GM12878 (cell line): ENCODE measurements at regions not wholly inside any gene's neighbourhood (a gene's known extent, or its start where the extent isn't known, plus 50 kb on each side); places are given as distances from the start of the nearest gene placed in this dataset.

Source experiments
- ATAC-seq: fragments of 200-7000 bp; cut with Tn5 transposase; 3 replicates; pipeline ENCODE4 v1.9.1; 2020; ENCODE audit warnings: mild to moderate bottlenecking, moderate library complexity
- BruUV-seq: library from RNA; stranded (reverse); fragments of 400-500 nt; replicated peaks from 2 replicates; lab custom pipeline; 2021; lab: Mats Ljungman, UMichigan
- CTCF ChIA-PET: fragments of 300-600 bp; sonication (Branson Sonifier 250); formaldehyde crosslinking; extraction: SDS; loops from one replicate; lab custom pipeline; 2021; ENCODE audit warnings: inconsistent platforms; lab: Yijun Ruan, JAX
- POLR2A ChIA-PET: fragments of 350-600 bp; formaldehyde crosslinking; extraction: SDS; loops from one replicate; lab custom pipeline; 2021; ENCODE audit warnings: inconsistent platforms; lab: Charles Lee
- RAD21 ChIA-PET: fragments of 300-600 bp; sonication (Branson Sonifier 250); formaldehyde crosslinking; loops from one replicate; lab custom pipeline; 2023; ENCODE audit warnings: antibody characterized with exemption; ENCODE audit not compliant: unreplicated experiment; lab: Charles Lee
- SMC1A ChIA-PET: fragments of 300-600 bp; sonication (Branson Sonifier 250); formaldehyde crosslinking; loops from one replicate; lab custom pipeline; 2023; ENCODE audit not compliant: unreplicated experiment, uncharacterized antibody; lab: Charles Lee
- DNase-seq: peaks from one replicate; pipeline ENCODE4 v3.0.0-alpha.2; 2011; ENCODE audit warnings: low read depth, low spot score
- FAIRE-seq: peaks from 3 replicates; lab custom pipeline; 2011; peaks lifted over from hg19 to GRCh38; lab: Jason Lieb, UNC
- H2AFZ ChIP-seq: 2 replicates; pipeline ENCODE4 v1.6.0; 2011; ENCODE audit warnings: low read depth, low read length, control low read depth; ENCODE audit not compliant: control insufficient read depth
- H3K27ac ChIP-seq: 2 replicates; pipeline ENCODE4 v1.5.1; 2011; ENCODE audit warnings: control low read depth; ENCODE audit not compliant: control insufficient read depth, insufficient read depth
- H3K27me3 ChIP-seq, 2 experiments: replicated peaks in 1 of 2; 2 replicates each; pipeline versions ENCODE4 v1.6.0 to v1.6.1; 2011; ENCODE audit warnings: low read length in 1 of 2; ENCODE audit not compliant: control insufficient read depth in 2 of 2, insufficient read depth in 2 of 2
- H3K36me3 ChIP-seq, 2 experiments: 2 replicates each; pipeline ENCODE4 v1.5.1; 2011; ENCODE audit warnings: low read length in 1 of 2; ENCODE audit not compliant: control insufficient read depth in 2 of 2, insufficient read depth in 2 of 2
- H3K4me1 ChIP-seq: 2 replicates; pipeline ENCODE4 v1.6.1; 2011; ENCODE audit warnings: mild to moderate bottlenecking, low read length, moderate library complexity, mixed read lengths; ENCODE audit not compliant: control insufficient read depth, insufficient read depth
- H3K4me2 ChIP-seq: 2 replicates; pipeline ENCODE4 v1.6.0; 2011; ENCODE audit warnings: control low read depth; ENCODE audit not compliant: control insufficient read depth, insufficient read depth
- H3K4me3 ChIP-seq: fragments of 200-600 bp; sonication (generic); 2 replicates; pipeline ENCODE4 v1.5.1; 2016
- H3K79me2 ChIP-seq: 2 replicates; pipeline ENCODE4 v1.6.0; 2011; ENCODE audit warnings: low read length; ENCODE audit not compliant: control insufficient read depth, insufficient read depth
- H3K9ac ChIP-seq: 2 replicates; pipeline ENCODE4 v1.8.0; 2011; ENCODE audit warnings: low read length, control low read depth, mixed read lengths; ENCODE audit not compliant: control insufficient read depth, insufficient read depth
- H3K9me3 ChIP-seq: replicated peaks from 3 replicates; pipeline ENCODE4 v1.5.1; 2011; ENCODE audit warnings: mild to moderate bottlenecking, low read length; ENCODE audit not compliant: control insufficient read depth, insufficient read depth
- H4K20me1 ChIP-seq: 2 replicates; pipeline ENCODE4 v1.6.0; 2011; ENCODE audit not compliant: control insufficient read depth, insufficient read depth
- CBFB ChIP-seq: IDR thresholded peaks from 2 replicates; pipeline ENCODE4 v1.6.1; 2016; ENCODE audit warnings: antibody characterized with exemption, low read depth
- CBX3 ChIP-seq: fragments of 200-600 bp; sonication (generic); IDR thresholded peaks from 2 replicates; pipeline ENCODE4 v1.6.1; 2016; ENCODE audit warnings: low read depth, borderline replicate concordance
- DPF2 ChIP-seq: fragments of 450-650 bp; IDR thresholded peaks from 2 replicates; pipeline ENCODE4 v1.6.1; 2017; ENCODE audit warnings: mild to moderate bottlenecking
- NR2C1 ChIP-seq: fragments of 450-650 bp; IDR thresholded peaks from 2 replicates; pipeline ENCODE4 v1.6.1; 2017; ENCODE audit warnings: antibody characterized with exemption, mild to moderate bottlenecking, moderate library complexity
- PAX8 ChIP-seq: fragments of 450-650 bp; IDR thresholded peaks from 2 replicates; pipeline ENCODE4 v1.6.1; 2017; ENCODE audit warnings: mild to moderate bottlenecking, moderate library complexity
- RB1 ChIP-seq: fragments of 450-650 bp; formaldehyde crosslinking; IDR thresholded peaks from 2 replicates; pipeline ENCODE4 v1.6.1; 2017; ENCODE audit warnings: mild to moderate bottlenecking, borderline replicate concordance
- RBBP5 ChIP-seq: fragments of 200-600 bp; sonication (generic); conservative IDR thresholded peaks from 2 replicates; pipeline ENCODE4 v1.6.1; 2016
- RFX5 ChIP-seq: IDR thresholded peaks from 2 replicates; pipeline ENCODE4 v1.6.1; 2011; ENCODE audit warnings: low read depth, low read length, improper control_type of control experiment
- SMAD1 ChIP-seq: fragments of 450-650 bp; IDR thresholded peaks from 2 replicates; pipeline ENCODE4 v1.6.1; 2018; ENCODE audit warnings: mild to moderate bottlenecking, low read depth; ENCODE audit not compliant: partially characterized antibody
- SPI1 ChIP-seq: IDR thresholded peaks from 2 replicates; pipeline ENCODE4 v1.6.1; 2011; ENCODE audit warnings: low read depth, mild to moderate bottlenecking, low read length, moderate library complexity, borderline replicate concordance; ENCODE audit not compliant: insufficient read depth
- ZBED1 ChIP-seq: IDR thresholded peaks from 2 replicates; pipeline ENCODE4 v1.6.1; 2016; ENCODE audit warnings: borderline replicate concordance
- ZNF207 ChIP-seq: fragments of 450-650 bp; IDR thresholded peaks from 2 replicates; pipeline ENCODE4 v1.6.1; 2014; ENCODE audit warnings: antibody characterized with exemption, mild to moderate bottlenecking, borderline replicate concordance
- WGBS: methylation state at CpG from one replicate; pipeline ENCODE4 v1.1.6; 2016; ENCODE audit warnings: low lambda C conversion rate; ENCODE audit not compliant: insufficient replicate concordance, insufficient coverage; ENCODE audit errors: missing lambda C conversion rate; 5-methylcytosine and 5-hydroxymethylcytosine counted together
- in situ Hi-C: fragments of 300-500 bp; cut with MboI; formaldehyde crosslinking; loops from 9 replicates; pipeline ENCODE4 v1.14.3; 2018; ENCODE audit warnings: mixed read lengths
- intact Hi-C: fragments of 100-400 bp; cut with micrococcal nuclease; formaldehyde crosslinking; loops from one replicate; pipeline ENCODE4 v1.14.2; 2022; ENCODE audit not compliant: unreplicated experiment
- TF ChIP-seq, protein P1 (sequence below): fragments of 450-650 bp; IDR thresholded peaks from 2 replicates; pipeline ENCODE4 v1.6.1; 2016; ENCODE audit warnings: mild to moderate bottlenecking, moderate library complexity, borderline replicate concordance

DNA sequence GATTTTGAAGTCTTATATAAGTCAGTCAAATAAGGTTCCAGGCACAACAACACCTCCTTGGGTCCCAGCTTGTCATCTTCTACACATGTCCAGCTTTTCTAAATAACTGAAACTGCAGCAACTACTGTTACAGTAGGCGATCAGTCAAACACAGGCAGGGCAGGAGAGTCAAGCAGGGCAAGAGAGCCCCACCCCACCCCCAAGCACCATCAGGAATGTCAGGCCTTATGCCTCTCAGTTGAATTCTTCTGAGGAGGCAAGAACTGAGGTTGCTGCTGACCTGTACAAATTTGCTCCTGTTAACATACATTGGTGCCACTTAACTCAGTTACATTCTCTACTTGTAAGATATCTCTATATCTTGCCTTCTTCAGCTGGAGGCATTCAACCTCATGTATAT lies 608.8 kb upstream of the PCDH10 start:
- POLR2A ChIA-PET: no interaction called here
- RAD21 ChIA-PET: no interaction called here
- H3K4me2 ChIP-seq: no peak overlapping the region
- DNase-seq (no peak), ATAC-seq (no peak)
- H2AFZ ChIP-seq: no peak overlapping the region
- no peaks in the 10 kb centered on the region for H3K9me3 ChIP-seq
- H4K20me1 ChIP-seq: no peaks in the 10 kb centered on the region
- H3K79me2 ChIP-seq: no peaks in the 10 kb centered on the region
- no peaks in the 10 kb centered on the region for H3K27me3 ChIP-seq
- no peak overlapping the region for H3K4me3 ChIP-seq
- H3K9ac ChIP-seq: no peak overlapping the region
- H3K4me1 ChIP-seq: no peaks in the 10 kb centered on the region
- H3K27ac ChIP-seq: no peak overlapping the region
- BruUV-seq: no TSS peak
- WGBS: 0% methylated on average over 1 of the region's 1 CpG
- TF ChIP-seq ZNF207 (no peak), ZBED1 (no peak), RBBP5 (no peak), DPF2 (no peak), SMAD1 (no peak), RB1 (no peak), SPI1 (no peak), NR2C1 (no peak), CBX3 (no peak), CBFB (no peak), PAX8 (no peak), RFX5 (no peak)
- TF ChIP-seq, protein P1, sequence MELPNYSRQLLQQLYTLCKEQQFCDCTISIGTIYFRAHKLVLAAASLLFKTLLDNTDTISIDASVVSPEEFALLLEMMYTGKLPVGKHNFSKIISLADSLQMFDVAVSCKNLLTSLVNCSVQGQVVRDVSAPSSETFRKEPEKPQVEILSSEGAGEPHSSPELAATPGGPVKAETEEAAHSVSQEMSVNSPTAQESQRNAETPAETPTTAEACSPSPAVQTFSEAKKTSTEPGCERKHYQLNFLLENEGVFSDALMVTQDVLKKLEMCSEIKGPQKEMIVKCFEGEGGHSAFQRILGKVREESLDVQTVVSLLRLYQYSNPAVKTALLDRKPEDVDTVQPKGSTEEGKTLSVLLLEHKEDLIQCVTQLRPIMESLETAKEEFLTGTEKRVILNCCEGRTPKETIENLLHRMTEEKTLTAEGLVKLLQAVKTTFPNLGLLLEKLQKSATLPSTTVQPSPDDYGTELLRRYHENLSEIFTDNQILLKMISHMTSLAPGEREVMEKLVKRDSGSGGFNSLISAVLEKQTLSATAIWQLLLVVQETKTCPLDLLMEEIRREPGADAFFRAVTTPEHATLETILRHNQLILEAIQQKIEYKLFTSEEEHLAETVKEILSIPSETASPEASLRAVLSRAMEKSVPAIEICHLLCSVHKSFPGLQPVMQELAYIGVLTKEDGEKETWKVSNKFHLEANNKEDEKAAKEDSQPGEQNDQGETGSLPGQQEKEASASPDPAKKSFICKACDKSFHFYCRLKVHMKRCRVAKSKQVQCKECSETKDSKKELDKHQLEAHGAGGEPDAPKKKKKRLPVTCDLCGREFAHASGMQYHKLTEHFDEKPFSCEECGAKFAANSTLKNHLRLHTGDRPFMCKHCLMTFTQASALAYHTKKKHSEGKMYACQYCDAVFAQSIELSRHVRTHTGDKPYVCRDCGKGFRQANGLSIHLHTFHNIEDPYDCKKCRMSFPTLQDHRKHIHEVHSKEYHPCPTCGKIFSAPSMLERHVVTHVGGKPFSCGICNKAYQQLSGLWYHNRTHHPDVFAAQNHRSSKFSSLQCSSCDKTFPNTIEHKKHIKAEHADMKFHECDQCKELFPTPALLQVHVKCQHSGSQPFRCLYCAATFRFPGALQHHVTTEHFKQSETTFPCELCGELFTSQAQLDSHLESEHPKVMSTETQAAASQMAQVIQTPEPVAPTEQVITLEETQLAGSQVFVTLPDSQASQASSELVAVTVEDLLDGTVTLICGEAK: no peak
- TF ChIP-seq, all 136 proteins: peak for 0
- ChIA-PET SMC1A (no interaction called here), CTCF (interaction anchor here (1.2 kb wide), 1 partner anchor 21 kb away, joined by 3 read pairs; no protein-coding TSS in a partner anchor)
- in situ Hi-C loops: no loop called here
- no peak for FAIRE-seq
- H3K36me3 ChIP-seq: no peaks in the 10 kb centered on the region
- intact Hi-C loops: no loop called here
